Uterus (tissue), 3 donors: ENCODE measurements at regions not wholly inside any gene's neighbourhood (a gene's known extent, or its start where the extent isn't known, plus 50 kb on each side); places are given as distances from the start of the nearest gene placed in this dataset.

Experiments
- DNase-seq, 2 donors: peaks; one replicate each; pipeline ENCODE4 v3.0.0-alpha.2; 2019 to 2020
- H3K27ac ChIP-seq, 2 donors: fragments of 200-600 bp; sonication (generic); 1 replicate in 1 of 2; 2 replicates in 1 of 2; pipeline ENCODE4 v1.5.1; 2016 to 2018
- H3K27me3 ChIP-seq, 2 donors: fragments of 200-600 bp; sonication (generic); one replicate each; pipeline ENCODE4 v1.5.1; 2018 to 2019; ENCODE audit warnings: control low read depth in 1 of 2
- H3K36me3 ChIP-seq, 2 donors: fragments of 200-600 bp; sonication (generic); one replicate each; pipeline ENCODE4 v1.5.1; 2019; ENCODE audit warnings: control low read depth in 1 of 2
- H3K4me1 ChIP-seq, 2 donors: fragments of 200-600 bp; sonication (generic); one replicate each; pipeline ENCODE4 v1.5.1; 2018 to 2019; ENCODE audit warnings: control low read depth in 1 of 2
- H3K4me3 ChIP-seq, 2 donors: fragments of 200-600 bp; sonication (generic); 1 replicate in 1 of 2; 2 replicates in 1 of 2; pipeline ENCODE4 v1.5.1; 2018 to 2019; ENCODE audit warnings: mild to moderate bottlenecking in 1 of 2
- H3K9me3 ChIP-seq, 2 donors: fragments of 200-600 bp; sonication (generic); one replicate each; pipeline ENCODE4 v1.5.1; 2019; ENCODE audit warnings: control low read depth in 1 of 2
- CTCF ChIP-seq, 4 experiments: fragments of 200-600 bp in 2 of 4; fragments of 450-650 bp in 2 of 4; sonication (generic) in 2 of 4; IDR thresholded peaks; one replicate each; pipeline ENCODE4 v1.5.1; 2016 to 2019; ENCODE audit warnings: antibody characterized with exemption in 4 of 4, mild to moderate bottlenecking in 2 of 4, moderate library complexity in 1 of 4
- POLR2A ChIP-seq, 2 donors: fragments of 450-650 bp; IDR thresholded peaks; one replicate each; pipeline ENCODE4 v1.6.1; 2016; ENCODE audit warnings: antibody characterized with exemption in 2 of 2, mild to moderate bottlenecking in 1 of 2, moderate library complexity in 1 of 2
- intact Hi-C: fragments of 100-400 bp; cut with DNase I; formaldehyde crosslinking; loops from one replicate; pipeline ENCODE4 v1.15.1; 2023; ENCODE audit warnings: low total_unique reads
- donor health status: DM: yes; HTN: yes; CAD: no.

- H3K27me3 ChIP-seq: no peaks in the 10 kb centered on the region
- peak overlapping the region; percentile 50 to 56 for H3K27ac ChIP-seq
- no peaks in the 10 kb centered on the region for H3K4me1 ChIP-seq
- H3K4me3 ChIP-seq: no peak overlapping the region
- peak; percentile 60 to 70 for DNase-seq
- H3K36me3 ChIP-seq: no peaks in the 10 kb centered on the region
- intact Hi-C loops: no loop called here
- TF ChIP-seq CTCF (IDR thresholded peaks at IDR 0.05) (no peak), POLR2A (IDR thresholded peaks at IDR 0.05) (no peak)
- H3K9me3 ChIP-seq: no peaks in the 10 kb centered on the region
These were observed 118.3 kb downstream of the TM2D1 start for GRCh38 chr1:61606448-61607312.

GRCh38 chr1:61605607-61606321 is 119.2 kb downstream of the TM2D1 start:
- Histone ChIP-seq H3K27ac (peak overlapping the region; percentile 46 to 56), H3K9me3 (no peaks in the 10 kb centered on the region), H3K36me3 (no peaks in the 10 kb centered on the region), H3K27me3 (no peaks in the 10 kb centered on the region), H3K4me3 (no peak overlapping the region), H3K4me1 (no peaks in the 10 kb centered on the region)
- TF ChIP-seq POLR2A (IDR thresholded peaks at IDR 0.05): no peak
- TF ChIP-seq CTCF (IDR thresholded peaks at IDR 0.05): no peak
- no peak for DNase-seq
- intact Hi-C loops: no loop called here

GRCh38 chr1:61604684-61605083 is 120.3 kb downstream of the TM2D1 start:
- TF ChIP-seq CTCF (IDR thresholded peaks at IDR 0.05) (no peak), POLR2A (IDR thresholded peaks at IDR 0.05) (no peak)
- DNase-seq: no peak
- H3K27ac ChIP-seq: no peak overlapping the region
- H3K9me3 ChIP-seq: no peaks in the 10 kb centered on the region
- H3K27me3 ChIP-seq: no peaks in the 10 kb centered on the region
- H3K4me3 ChIP-seq: no peak overlapping the region
- H3K4me1 ChIP-seq: no peaks in the 10 kb centered on the region
- intact Hi-C loops: no loop called here
- no peaks in the 10 kb centered on the region for H3K36me3 ChIP-seq

GRCh38 chr1:61604261-61604660 is 120.7 kb downstream of the TM2D1 start:
- intact Hi-C loops: no loop called here
- Histone ChIP-seq H3K4me3 (no peak overlapping the region), H3K36me3 (no peaks in the 10 kb centered on the region), H3K9me3 (no peaks in the 10 kb centered on the region), H3K27me3 (no peaks in the 10 kb centered on the region), H3K4me1 (no peaks in the 10 kb centered on the region), H3K27ac (no peak overlapping the region)
- TF ChIP-seq CTCF (IDR thresholded peaks at IDR 0.05) (no peak), POLR2A (IDR thresholded peaks at IDR 0.05) (no peak)
- no peak for DNase-seq

GRCh38 chr1:61602663-61603062 is 122.3 kb downstream of the TM2D1 start:
- Histone ChIP-seq H3K27me3 (no peaks in the 10 kb centered on the region), H3K27ac (no peak overlapping the region), H3K36me3 (no peaks in the 10 kb centered on the region), H3K9me3 (no peaks in the 10 kb centered on the region), H3K4me1 (no peaks in the 10 kb centered on the region), H3K4me3 (no peak overlapping the region)
- DNase-seq: no peak
- intact Hi-C loops: no loop called here
- TF ChIP-seq CTCF (IDR thresholded peaks at IDR 0.05) (no peak), POLR2A (IDR thresholded peaks at IDR 0.05) (no peak)
